ENCODE measurements at regions not wholly inside any gene's neighbourhood (a gene's known extent, or its start where the extent isn't known, plus 50 kb on each side); places are given as distances from the start of the nearest gene placed in this dataset.

GRCh38 chr1:98019747-98020146 is 98.9 kb upstream of the DPYD start:
- DNase-seq: no peak

DNA sequence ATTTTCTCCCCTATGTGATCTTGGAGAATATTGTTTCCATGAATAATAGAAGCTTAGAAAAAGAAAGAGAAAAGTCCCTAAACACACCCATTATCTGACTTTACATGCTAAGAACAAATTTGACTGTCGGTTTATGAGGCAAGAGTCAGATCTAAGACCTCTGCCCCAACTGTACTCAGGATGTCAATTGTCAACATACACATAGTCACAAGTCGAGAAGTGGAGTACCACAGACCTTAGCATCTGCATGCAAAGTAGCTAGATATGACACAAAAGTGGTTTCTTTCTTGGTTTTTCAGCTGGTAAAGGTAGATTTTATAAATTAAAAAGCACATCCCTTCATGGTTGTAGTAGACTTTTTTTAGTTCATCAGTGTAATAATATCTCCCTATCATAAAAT is 97.2 kb upstream of the DPYD start:
- no peak for DNase-seq

GRCh38 chr1:98017184-98017583 is 96.3 kb upstream of the DPYD start:
- no peak for DNase-seq

DNA sequence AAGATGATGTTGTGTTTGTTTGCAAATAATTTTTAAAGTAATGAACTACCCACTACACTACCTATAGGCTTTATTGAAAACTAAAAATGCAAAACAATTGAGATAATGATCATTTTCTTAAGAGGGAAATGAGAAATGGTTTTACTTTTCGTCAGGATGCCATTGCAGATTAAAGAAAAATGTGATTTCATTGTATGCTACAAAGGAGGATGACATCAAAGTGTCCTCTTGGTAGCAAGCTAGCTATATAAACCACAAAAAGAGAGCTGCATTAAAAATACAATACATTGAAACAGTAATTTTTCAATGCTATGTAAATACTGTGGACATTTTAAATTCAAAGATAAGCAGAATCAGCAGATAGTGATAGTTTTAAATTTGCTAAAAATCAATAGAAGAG is 87.5 kb upstream of the DPYD start:
- DNase-seq: no peak

- no peak for DNase-seq
These were observed 84.6 kb upstream of the DPYD start for GRCh38 chr1:98005326-98006010.

GRCh38 chr1:98003442-98003841 is 82.6 kb upstream of the DPYD start:
- DNase-seq: no peak

- DNase-seq: no peak
These were observed 81.5 kb upstream of the DPYD start for GRCh38 chr1:98002288-98002687.

DNA sequence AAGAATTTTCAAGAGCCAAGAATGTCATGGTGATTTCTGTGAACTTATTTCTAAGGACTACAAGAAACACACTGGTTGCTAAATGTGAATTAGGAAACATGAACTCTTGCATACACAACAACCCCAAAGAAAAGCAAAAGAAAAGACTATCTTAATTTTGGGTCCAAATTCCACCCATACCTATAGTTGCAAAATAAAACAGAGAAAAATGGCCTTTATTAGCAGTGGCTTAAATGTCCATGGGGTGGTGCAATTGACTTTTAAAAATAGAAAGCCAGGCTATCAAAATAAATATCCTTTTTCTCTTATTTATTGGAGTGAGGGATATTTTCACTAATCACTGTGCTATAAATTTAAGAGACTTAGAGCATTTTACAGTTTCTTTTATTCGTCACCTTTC is 80.9 kb upstream of the DPYD start:
- DNase-seq: no peak

- no peak for DNase-seq
These were observed 78.5 kb upstream of the DPYD start for GRCh38 chr1:97999320-97999719.

DNA sequence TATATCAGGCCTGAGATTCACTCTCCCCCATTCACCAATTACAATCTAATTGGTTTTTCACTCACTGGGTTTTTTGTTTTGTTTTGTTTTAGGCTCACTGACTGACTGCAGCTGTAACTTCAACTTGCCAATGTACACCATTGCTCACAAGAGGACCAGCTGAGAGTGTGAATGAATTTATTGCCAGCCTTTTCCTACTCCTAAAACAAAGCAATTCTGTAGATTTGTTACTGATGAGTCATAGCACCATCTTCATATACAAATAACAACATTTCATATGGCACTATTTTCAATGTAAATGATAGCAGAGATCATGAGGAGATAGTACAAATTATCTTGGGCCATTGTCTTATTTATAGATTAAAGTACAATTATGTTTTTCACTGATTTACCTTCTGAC is 76.0 kb upstream of the DPYD start:
- DNase-seq: no peak

DNA sequence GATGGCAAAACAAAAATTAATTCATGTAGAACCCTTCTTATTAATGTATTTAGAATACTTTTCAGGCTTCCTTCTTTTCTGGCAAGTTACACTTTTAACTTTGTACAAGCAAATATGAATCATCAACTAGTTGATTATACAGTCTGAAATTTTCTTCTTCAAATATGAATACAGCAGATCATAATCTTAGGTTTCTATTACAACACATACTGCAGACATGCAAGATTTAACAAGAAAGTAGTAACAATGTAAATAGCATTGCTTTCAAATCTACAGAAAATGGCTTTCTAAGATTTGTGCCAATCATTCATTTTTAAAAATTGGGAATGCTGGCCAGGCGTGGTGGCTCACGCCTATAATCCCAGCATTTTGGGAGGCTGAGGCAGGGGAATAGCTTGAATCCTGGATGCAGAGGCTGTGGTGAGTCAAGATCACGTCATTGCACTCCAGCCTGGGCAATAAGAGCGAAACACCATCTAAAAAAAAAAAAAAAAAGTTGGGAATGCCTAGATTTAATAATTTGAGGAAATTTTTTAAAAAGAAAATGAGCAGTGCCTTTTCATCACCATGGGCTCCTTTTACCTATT is 68.4 kb upstream of the DPYD start:
- no peak for DNase-seq

DNA sequence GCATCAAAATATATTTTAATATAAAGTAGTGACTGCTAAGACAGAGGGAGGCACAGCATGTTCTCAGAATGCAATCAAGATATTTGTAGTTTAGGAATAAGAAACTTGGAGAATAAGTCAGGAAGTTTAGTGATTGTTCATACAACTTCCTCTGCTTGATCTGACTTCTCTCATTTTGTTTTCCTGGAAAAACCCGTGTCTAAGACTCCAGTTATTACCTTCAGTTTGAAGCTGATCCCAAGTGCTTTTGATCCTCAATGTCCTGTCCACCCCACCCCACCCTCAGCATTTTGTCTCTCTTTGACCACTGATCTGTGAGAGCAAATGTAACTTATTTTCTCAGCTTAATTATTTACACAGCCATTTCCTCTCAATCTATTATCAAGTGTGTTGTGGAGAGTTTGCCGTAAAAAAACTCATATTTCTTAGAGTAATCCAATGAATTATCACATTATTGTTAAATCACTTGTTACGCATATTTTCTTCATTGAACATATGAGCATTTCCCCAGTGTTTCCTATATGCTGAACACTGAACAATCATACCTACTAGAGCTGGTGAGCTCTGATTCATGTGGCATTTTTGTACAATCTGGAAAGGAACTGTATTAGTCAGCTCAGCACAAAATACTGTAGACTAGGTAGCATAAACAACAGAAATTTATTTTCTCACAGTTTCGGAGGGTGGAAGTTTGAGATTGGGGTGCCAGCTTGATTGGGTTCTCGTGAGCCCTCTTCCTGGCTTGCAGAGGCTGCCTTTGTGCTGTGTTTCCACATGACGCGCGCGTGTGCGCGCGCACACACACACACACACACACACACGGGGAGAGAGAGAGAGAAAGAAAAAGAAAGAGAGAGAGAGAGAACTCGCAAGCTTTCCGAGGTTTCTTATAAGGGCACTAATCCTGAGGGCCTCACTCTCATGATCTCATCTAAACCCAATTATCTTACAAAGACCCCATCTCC is 65.5 kb upstream of the DPYD start:
- DNase-seq: no peak

DNA sequence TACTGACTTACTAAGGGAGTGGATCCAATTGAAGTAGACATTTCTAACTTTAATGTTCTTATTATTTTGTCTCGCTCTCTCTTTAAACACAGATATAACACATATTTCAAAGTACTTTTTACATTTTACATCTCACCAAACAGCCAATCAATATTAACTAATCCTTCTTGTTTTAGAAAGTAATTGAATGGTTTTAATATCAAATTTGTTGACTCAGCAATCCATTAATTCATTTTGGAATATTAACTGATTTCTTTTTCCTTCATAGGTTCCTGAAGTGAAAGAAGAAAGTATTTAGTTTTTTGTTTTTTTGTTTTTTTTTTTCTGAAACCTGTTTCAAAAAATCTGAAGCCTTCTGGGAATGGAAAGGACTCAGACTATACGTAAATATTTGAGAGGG is 62.3 kb upstream of the DPYD start:
- DNase-seq: no peak

DNA sequence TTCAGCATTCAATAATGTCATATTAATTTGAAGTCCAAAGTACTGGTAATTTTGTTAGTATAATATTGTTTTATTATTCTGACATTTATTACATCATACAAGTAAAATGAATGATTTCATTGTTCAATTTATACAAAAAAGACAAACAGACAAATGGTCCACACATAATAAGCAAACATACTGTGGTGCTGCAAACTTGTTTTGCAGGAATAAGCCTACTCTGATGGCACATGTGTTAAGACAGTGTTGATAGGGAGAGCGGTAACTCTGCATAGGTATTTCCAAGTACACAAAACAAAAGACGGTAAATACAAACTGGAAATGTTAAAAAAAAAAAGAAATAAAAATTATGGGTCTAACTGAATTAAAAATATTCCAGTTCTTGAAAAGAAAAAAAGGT is 59.7 kb upstream of the DPYD start:
- DNase-seq: no peak

DNA sequence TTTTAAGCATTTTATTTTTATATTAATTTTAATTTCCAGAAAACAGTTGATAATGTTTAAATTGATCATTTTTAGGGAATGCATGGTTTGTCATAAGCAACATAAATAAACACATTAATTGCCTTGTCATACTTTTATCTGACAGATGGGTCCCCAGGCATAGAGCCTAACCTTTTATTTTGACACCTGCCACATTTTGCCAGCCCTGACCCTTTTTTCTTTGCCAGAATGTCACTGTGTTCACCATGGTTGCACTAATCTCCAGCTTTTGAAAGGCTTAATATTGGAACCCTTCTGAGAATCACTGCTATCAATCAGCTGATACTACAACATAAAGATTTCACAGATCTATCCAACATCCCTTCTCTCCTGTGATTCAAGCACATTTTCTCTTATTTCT is 56.0 kb upstream of the DPYD start:
- no peak for DNase-seq

Data from NCI-H2029 treated with DMSO at 0.1 percent for 48 hours (cell line).